Heart right ventricle (tissue), 16 donors: ENCODE measurements at regions not wholly inside any gene's neighbourhood (a gene's known extent, or its start where the extent isn't known, plus 50 kb on each side); places are given as distances from the start of the nearest gene placed in this dataset.

Source experiments
- ATAC-seq, 8 donors: fragments of 200-7000 bp; cut with Tn5 transposase; one replicate each; pipeline ENCODE4 v1.9.1; 2020; ENCODE audit warnings: mild to moderate bottlenecking in 8 of 8, moderate library complexity in 8 of 8, moderate number of reproducible peaks in 1 of 8
- DNase-seq, 2 donors: peaks; one replicate each; pipeline ENCODE4 v3.0.0-alpha.2; 2020
- H3K27ac ChIP-seq, 10 donors: fragments of 200-600 bp; sonication (generic) in 2 of 10; one replicate each; pipeline versions ENCODE4 v1.5.0 to v1.8.0; 2020 to 2022; ENCODE audit warnings: mild to moderate bottlenecking in 3 of 10
- H3K27me3 ChIP-seq, 7 donors: fragments of 200-600 bp; one replicate each; pipeline ENCODE4 v1.8.0; 2021 to 2022; ENCODE audit warnings: mild to moderate bottlenecking in 2 of 7
- H3K36me3 ChIP-seq, 9 donors: fragments of 200-600 bp; sonication (generic) in 1 of 9; one replicate each; pipeline versions ENCODE4 v1.5.0 to v1.8.0; 2020 to 2022; ENCODE audit warnings: mild to moderate bottlenecking in 2 of 9
- H3K4me1 ChIP-seq, 9 donors: fragments of 200-600 bp; sonication (generic) in 1 of 9; one replicate each; pipeline versions ENCODE4 v1.5.0 to v1.8.0; 2020 to 2022; ENCODE audit warnings: mild to moderate bottlenecking in 4 of 9
- H3K4me3 ChIP-seq, 10 donors: fragments of 200-600 bp; sonication (generic) in 2 of 10; one replicate each; pipeline versions ENCODE4 v1.5.0 to v1.8.0; 2020 to 2022; ENCODE audit warnings: mild to moderate bottlenecking in 7 of 10, moderate library complexity in 2 of 10
- H3K9me3 ChIP-seq, 11 donors: fragments of 200-600 bp in 10 of 11; sonication (generic) in 2 of 11; one replicate each; pipeline versions ENCODE4 v1.5.0 to v1.8.0; 2013 to 2022; ENCODE audit warnings: mild to moderate bottlenecking in 2 of 11, control low read depth in 1 of 11, moderate library complexity in 1 of 11
- WGBS, 2 donors: extraction: QIAGEN DNeasy Blood & Tissue Kit; methylation state at CpG; one replicate each; pipeline ENCODE4 v1.1.7; 2013; ENCODE audit warnings: inconsistent platforms in 1 of 2; 5-methylcytosine and 5-hydroxymethylcytosine counted together
- intact Hi-C, 10 donors: fragments of 100-400 bp; cut with DNase I; formaldehyde crosslinking; loops; one replicate each; pipeline versions ENCODE4 v1.11.1 to v1.14.2; 2022
- TF ChIP-seq, protein P1 (sequence below), 9 donors: fragments of 200-600 bp; sonication (generic) in 2 of 9; IDR thresholded peaks; one replicate each; pipeline versions ENCODE4 v1.5.0 to v1.8.0; 2021 to 2022; ENCODE audit warnings: antibody characterized with exemption in 9 of 9, mild to moderate bottlenecking in 5 of 9, moderate library complexity in 1 of 9
- donor health status: Arrhythmogenic right ventricular cardiomyopathy.
- donor health status: ischemic (EF 13 %, LVEDD 7.1; RV severe dilation, severe dysfunction).
- donor health status: healthy with polysubstance abuse.
- donor health status: DM: no; HTN: yes; CAD: no.
- donor health status: DM: no; HTN: no; CAD: no.
- donor health status: ischemic (EF 25% LVEDD 6.9; RV normal size, moderate dysfunction).
- donor health status: ischemic (EF 25% LVEDD 5.7; RV mildly dilated, moderate dysfunction).
- donor health status: healthy.
- donor health status: DM: yes; HTN: yes; CAD: no.
- donor health status: Ischemic cardiomyopathy.
- donor health status: ischemic (EF 35%, LVEDD 5.7; RV mildly dilated, moderate dysfunction).
- donor health status: nonischemic (EF 11% LVEDD 7.7; RV severe dilation, severe dysfunction).
- donor health status: DM: yes; HTN: yes; CAD: no.
- donor health status: PGD.
- donor health status: ischemic (EF 29% LVEDD 5.4; RV normal size, mild dysfunction).
- donor health status: nonischemic (EF 23%, LVEDD 6.1; RV moderate dilation, normal function).

DNA sequence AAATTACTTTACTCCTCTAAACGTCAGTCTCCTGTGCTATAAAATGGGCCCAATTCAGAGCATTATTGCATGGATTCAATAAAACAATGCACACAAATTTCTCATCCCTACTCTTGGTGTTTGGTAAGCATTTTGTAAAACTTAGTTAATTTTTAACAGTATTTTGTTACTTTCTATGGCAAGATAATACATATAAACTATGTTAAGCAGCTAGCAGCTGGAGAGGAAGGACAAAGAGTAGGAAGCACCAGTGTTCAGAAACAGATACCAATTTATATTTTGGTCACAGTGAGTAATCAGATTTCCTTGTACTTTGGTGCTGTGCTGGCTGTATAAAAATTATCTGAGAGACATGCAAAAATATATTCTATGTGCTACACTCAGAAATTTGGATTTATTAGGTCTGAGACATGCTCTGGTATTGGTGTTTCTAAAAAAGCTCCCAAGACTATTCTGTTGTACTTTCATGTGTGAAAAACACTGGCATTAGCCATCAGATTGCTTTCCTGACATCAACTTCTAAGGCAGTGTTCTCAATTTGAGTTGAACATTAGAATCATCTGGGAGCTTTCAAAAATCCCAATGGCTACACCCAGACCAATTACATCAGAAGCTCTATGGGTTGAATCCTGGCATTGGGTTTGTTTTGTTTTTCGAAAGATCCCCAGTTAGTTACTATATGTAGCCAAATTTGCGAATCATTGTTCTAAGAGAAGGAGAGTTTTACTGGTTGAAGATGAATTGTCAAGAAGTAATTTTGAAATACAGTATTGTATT, 100.3 kb upstream of the C1orf87 start:
- Histone ChIP-seq H3K9me3 (peaks cover 0 to 6% (median 0%) of the 10 kb centered on the region in 11 donors), H3K4me1 (no peaks in the 10 kb centered on the region), H3K27ac (no peak overlapping the region), H3K27me3 (peaks cover 0 to 4% (median 0%) of the 10 kb centered on the region in 7 donors), H3K4me3 (no peak overlapping the region), H3K36me3 (no peaks in the 10 kb centered on the region)
- DNase-seq: no peak
- TF ChIP-seq, protein P1, sequence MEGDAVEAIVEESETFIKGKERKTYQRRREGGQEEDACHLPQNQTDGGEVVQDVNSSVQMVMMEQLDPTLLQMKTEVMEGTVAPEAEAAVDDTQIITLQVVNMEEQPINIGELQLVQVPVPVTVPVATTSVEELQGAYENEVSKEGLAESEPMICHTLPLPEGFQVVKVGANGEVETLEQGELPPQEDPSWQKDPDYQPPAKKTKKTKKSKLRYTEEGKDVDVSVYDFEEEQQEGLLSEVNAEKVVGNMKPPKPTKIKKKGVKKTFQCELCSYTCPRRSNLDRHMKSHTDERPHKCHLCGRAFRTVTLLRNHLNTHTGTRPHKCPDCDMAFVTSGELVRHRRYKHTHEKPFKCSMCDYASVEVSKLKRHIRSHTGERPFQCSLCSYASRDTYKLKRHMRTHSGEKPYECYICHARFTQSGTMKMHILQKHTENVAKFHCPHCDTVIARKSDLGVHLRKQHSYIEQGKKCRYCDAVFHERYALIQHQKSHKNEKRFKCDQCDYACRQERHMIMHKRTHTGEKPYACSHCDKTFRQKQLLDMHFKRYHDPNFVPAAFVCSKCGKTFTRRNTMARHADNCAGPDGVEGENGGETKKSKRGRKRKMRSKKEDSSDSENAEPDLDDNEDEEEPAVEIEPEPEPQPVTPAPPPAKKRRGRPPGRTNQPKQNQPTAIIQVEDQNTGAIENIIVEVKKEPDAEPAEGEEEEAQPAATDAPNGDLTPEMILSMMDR (IDR thresholded peaks at IDR 0.05): no peak
- no peak for ATAC-seq
- 92 to 97% methylated on average over 3 of the region's 3 CpGs for WGBS, 2 donors
- intact Hi-C loops: no loop called here

DNA sequence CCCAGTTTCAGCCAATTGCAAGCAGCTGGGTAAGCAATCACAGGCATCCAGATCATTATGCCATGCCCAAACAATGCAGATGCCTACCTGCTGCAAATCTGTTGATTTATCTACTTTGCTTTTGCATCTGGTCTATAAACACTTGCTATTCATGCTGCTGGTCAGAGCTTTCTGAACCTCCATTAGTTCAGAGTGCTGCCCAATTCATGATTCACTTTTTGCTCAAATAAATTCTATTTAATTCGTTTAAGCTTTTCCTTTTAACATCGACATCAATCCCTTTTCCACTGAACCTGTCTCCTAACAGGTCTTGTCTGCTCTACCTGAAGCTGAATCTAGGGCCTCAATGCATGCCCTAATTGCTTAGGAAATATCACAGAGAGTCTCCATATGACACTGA, 99.4 kb upstream of the C1orf87 start:
- Histone ChIP-seq H3K27ac (no peak overlapping the region), H3K27me3 (peaks cover 0 to 4% (median 0%) of the 10 kb centered on the region in 7 donors), H3K9me3 (peaks cover 0 to 6% (median 0%) of the 10 kb centered on the region in 11 donors), H3K36me3 (no peaks in the 10 kb centered on the region), H3K4me3 (no peak overlapping the region), H3K4me1 (no peaks in the 10 kb centered on the region)
- DNase-seq (no peak), ATAC-seq (no peak)
- TF ChIP-seq, protein P1 (IDR thresholded peaks at IDR 0.05): no peak
- 95 to 97% methylated on average over 2 of the region's 2 CpGs for WGBS, 2 donors
- intact Hi-C loops: no loop called here

DNA sequence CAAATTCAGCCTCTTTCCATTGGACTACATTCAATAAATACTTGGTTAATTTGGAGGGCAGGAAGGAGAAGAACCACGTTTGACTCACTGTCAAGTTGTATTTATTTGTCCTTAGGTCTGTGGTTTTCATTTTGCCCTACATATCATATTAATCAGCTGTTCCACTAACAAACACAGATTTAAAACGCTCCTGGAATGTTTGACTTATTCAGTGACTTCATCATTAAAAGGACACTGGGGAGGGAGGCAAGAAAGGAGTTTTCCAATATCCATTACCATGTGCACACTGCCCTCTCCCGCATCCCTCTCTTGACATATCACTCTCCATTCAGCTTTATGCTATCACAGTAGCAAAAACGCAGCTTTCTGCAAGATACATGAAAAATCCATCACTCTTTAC, 98.2 kb upstream of the C1orf87 start:
- Histone ChIP-seq H3K4me1 (no peaks in the 10 kb centered on the region), H3K27ac (no peak overlapping the region), H3K4me3 (no peak overlapping the region), H3K36me3 (no peaks in the 10 kb centered on the region), H3K27me3 (peaks cover 0 to 4% (median 0%) of the 10 kb centered on the region in 7 donors), H3K9me3 (peaks cover 0 to 6% (median 0%) of the 10 kb centered on the region in 11 donors)
- intact Hi-C loops: no loop called here
- ATAC-seq (no peak), DNase-seq (no peak)
- WGBS, 2 donors: 63 to 69% methylated on average over 4 of the region's 4 CpGs
- TF ChIP-seq, protein P1 (IDR thresholded peaks at IDR 0.05): no peak

DNA sequence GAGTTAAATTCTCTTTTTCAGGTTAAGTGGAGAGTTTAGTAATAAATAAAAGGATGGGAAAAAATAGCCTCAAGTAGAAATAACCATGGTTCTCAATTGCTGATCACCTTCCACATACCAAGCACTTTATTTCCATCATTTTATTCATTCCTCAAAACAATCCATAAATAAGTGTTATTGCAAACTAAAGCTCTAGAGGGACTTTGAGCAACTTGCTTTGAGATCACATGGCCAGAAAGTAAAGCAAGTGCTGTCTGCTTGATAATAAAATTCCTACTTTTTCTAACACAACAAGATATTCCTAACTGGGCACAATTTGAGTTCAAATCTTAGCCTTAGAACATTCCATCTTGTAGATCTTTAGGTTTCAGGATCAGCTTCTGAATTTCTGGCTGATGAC, 97.1 kb upstream of the C1orf87 start:
- intact Hi-C loops: no loop called here

More for the DNA sequence above, 97.1 kb upstream of the C1orf87 start:
- H3K4me3 ChIP-seq: no peak overlapping the region
- H3K27ac ChIP-seq: no peak overlapping the region
- H3K9me3 ChIP-seq: peaks cover 0 to 6% (median 0%) of the 10 kb centered on the region in 11 donors
- ATAC-seq (no peak), DNase-seq (no peak)
- H3K27me3 ChIP-seq: peaks cover 0 to 6% (median 0%) of the 10 kb centered on the region in 7 donors
- TF ChIP-seq, protein P1 (IDR thresholded peaks at IDR 0.05): no peak
- H3K4me1 ChIP-seq: no peaks in the 10 kb centered on the region
- H3K36me3 ChIP-seq: no peaks in the 10 kb centered on the region
